ENCODE measurements at regions not wholly inside any gene's neighbourhood (a gene's known extent, or its start where the extent isn't known, plus 50 kb on each side); places are given as distances from the start of the nearest gene placed in this dataset.

DNA sequence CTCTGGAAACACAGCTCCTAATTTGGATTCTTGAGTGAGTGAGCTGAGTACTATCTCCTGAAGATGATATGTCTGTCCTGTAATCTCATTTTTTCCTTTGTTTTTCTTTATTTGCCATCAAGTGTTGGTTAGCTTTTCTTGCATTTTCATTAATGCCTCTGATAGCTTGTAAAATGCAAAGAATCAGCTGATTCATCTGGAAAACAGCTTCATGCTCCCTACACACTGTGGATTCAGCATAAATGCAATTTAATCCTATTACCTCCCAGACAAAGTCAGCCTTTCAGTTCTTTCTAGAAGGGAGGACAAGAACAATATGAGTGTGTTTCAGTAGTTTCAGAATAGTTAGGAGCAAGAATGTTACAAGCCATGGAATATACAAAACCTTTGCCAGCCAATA is 79.4 kb downstream of the DACT1 start:
- no peak for TF ChIP-seq GABPA (IDR thresholded peaks at IDR 0.05; ENCODE audit: low read depth)
- TF ChIP-seq, protein P1, sequence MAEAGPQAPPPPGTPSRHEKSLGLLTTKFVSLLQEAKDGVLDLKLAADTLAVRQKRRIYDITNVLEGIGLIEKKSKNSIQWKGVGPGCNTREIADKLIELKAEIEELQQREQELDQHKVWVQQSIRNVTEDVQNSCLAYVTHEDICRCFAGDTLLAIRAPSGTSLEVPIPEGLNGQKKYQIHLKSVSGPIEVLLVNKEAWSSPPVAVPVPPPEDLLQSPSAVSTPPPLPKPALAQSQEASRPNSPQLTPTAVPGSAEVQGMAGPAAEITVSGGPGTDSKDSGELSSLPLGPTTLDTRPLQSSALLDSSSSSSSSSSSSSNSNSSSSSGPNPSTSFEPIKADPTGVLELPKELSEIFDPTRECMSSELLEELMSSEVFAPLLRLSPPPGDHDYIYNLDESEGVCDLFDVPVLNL (IDR thresholded peaks at IDR 0.05; ENCODE audit: low read depth, low read length): no peak
- no peak for TF ChIP-seq ZNF622 (IDR thresholded peaks at IDR 0.05)
- TF ChIP-seq FOXK2 (IDR thresholded peaks at IDR 0.05): no peak
- TF ChIP-seq MXI1 (IDR thresholded peaks at IDR 0.05; ENCODE audit: low read depth, low read length): no peak
- TF ChIP-seq EZH2 (IDR thresholded peaks at IDR 0.05; ENCODE audit: borderline replicate concordance, control insufficient read depth, low read depth, low read length): no peak

GRCh38 chr14:58717813-58718212 is 80.1 kb downstream of the DACT1 start:
- no peak overlapping the region for H3K4me2 ChIP-seq (ENCODE audit: control insufficient read depth, insufficient read depth)
- ChIA-PET POLR2A (interaction anchor here (1.1 kb wide), 1 partner anchor 9 kb away, joined by 3 read pairs; no protein-coding TSS in a partner anchor), CTCF (no interaction called here), SMC1A (ENCODE audit: uncharacterized antibody, unreplicated experiment) (interaction anchor here (0.9 to 3.5 kb wide), 4 partner anchors 10 to 82 kb away, joined by 3 to 24 read pairs (median 8); no protein-coding TSS in a partner anchor), RAD21 (ENCODE audit: unreplicated experiment) (interaction anchor here (0.7 to 0.9 kb wide), 2 partner anchors 11 to 14 kb away, joined by 3 read pairs; no protein-coding TSS in a partner anchor)
- H3K9ac ChIP-seq (ENCODE audit: control insufficient read depth, insufficient read depth, low read length): no peak overlapping the region
- H4K20me1 ChIP-seq (ENCODE audit: control insufficient read depth, insufficient read depth): no peaks in the 10 kb centered on the region
- H3K9me3 ChIP-seq (replicated peaks; ENCODE audit: control insufficient read depth, insufficient read depth, low read length): no peaks in the 10 kb centered on the region
- ATAC-seq (no peak; the same call in 2 of the 3 replicates), DNase-seq (ENCODE audit: low read depth, low spot score) (no peak), FAIRE-seq (no peak)
- intact Hi-C loops (cut with micrococcal nuclease; ENCODE audit: unreplicated experiment) (no loop called here), in situ Hi-C loops (cut with MboI) (no loop called here)
- H3K4me3 ChIP-seq: no peak overlapping the region
- no peaks in the 10 kb centered on the region for H3K79me2 ChIP-seq (ENCODE audit: control insufficient read depth, insufficient read depth, low read length)
- no peaks in the 10 kb centered on the region; a peak in 1 of 4 replicates for H3K27me3 ChIP-seq (replicated peaks in 1 of 2; ENCODE audit: control insufficient read depth in 2 of 2, insufficient read depth in 2 of 2, low read length in 1 of 2)
- H3K36me3 ChIP-seq (ENCODE audit: control insufficient read depth in 2 of 2, insufficient read depth in 2 of 2, low read length in 1 of 2): no peaks in the 10 kb centered on the region
- WGBS (ENCODE audit: insufficient coverage, insufficient replicate concordance, low lambda C conversion rate, missing lambda C conversion rate): 28% methylated on average over 2 of the region's 2 CpGs
- H2AFZ ChIP-seq (ENCODE audit: control insufficient read depth, low read depth, low read length): no peak overlapping the region
- H3K27ac ChIP-seq (ENCODE audit: control insufficient read depth, insufficient read depth): no peak overlapping the region
- BruUV-seq (replicated peaks): no TSS peak
- H3K4me1 ChIP-seq (ENCODE audit: control insufficient read depth, insufficient read depth, low read length): no peaks in the 10 kb centered on the region
- TF ChIP-seq, protein P2, sequence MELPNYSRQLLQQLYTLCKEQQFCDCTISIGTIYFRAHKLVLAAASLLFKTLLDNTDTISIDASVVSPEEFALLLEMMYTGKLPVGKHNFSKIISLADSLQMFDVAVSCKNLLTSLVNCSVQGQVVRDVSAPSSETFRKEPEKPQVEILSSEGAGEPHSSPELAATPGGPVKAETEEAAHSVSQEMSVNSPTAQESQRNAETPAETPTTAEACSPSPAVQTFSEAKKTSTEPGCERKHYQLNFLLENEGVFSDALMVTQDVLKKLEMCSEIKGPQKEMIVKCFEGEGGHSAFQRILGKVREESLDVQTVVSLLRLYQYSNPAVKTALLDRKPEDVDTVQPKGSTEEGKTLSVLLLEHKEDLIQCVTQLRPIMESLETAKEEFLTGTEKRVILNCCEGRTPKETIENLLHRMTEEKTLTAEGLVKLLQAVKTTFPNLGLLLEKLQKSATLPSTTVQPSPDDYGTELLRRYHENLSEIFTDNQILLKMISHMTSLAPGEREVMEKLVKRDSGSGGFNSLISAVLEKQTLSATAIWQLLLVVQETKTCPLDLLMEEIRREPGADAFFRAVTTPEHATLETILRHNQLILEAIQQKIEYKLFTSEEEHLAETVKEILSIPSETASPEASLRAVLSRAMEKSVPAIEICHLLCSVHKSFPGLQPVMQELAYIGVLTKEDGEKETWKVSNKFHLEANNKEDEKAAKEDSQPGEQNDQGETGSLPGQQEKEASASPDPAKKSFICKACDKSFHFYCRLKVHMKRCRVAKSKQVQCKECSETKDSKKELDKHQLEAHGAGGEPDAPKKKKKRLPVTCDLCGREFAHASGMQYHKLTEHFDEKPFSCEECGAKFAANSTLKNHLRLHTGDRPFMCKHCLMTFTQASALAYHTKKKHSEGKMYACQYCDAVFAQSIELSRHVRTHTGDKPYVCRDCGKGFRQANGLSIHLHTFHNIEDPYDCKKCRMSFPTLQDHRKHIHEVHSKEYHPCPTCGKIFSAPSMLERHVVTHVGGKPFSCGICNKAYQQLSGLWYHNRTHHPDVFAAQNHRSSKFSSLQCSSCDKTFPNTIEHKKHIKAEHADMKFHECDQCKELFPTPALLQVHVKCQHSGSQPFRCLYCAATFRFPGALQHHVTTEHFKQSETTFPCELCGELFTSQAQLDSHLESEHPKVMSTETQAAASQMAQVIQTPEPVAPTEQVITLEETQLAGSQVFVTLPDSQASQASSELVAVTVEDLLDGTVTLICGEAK (IDR thresholded peaks at IDR 0.05; ENCODE audit: borderline replicate concordance): no peak
- no peak for TF ChIP-seq SMC3 (IDR thresholded peaks at IDR 0.05; ENCODE audit: borderline replicate concordance, low read length)
- TF ChIP-seq, protein P3, sequence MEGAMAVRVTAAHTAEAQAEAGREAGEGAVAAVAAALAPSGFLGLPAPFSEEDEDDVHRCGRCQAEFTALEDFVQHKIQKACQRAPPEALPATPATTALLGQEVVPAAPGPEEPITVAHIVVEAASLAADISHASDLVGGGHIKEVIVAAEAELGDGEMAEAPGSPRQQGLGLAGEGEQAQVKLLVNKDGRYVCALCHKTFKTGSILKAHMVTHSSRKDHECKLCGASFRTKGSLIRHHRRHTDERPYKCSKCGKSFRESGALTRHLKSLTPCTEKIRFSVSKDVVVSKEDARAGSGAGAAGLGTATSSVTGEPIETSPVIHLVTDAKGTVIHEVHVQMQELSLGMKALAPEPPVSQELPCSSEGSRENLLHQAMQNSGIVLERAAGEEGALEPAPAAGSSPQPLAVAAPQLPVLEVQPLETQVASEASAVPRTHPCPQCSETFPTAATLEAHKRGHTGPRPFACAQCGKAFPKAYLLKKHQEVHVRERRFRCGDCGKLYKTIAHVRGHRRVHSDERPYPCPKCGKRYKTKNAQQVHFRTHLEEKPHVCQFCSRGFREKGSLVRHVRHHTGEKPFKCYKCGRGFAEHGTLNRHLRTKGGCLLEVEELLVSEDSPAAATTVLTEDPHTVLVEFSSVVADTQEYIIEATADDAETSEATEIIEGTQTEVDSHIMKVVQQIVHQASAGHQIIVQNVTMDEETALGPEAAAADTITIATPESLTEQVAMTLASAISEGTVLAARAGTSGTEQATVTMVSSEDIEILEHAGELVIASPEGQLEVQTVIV (IDR thresholded peaks at IDR 0.05; ENCODE audit: borderline replicate concordance, partially characterized antibody): no peak

More for the DNA sequence above, 79.4 kb downstream of the DACT1 start:
- ChIA-PET RAD21 (ENCODE audit: unreplicated experiment) (interaction anchor here (0.7 to 1.4 kb wide), 3 partner anchors 9 to 15 kb away, joined by 3 read pairs; no protein-coding TSS in a partner anchor), CTCF (no interaction called here), SMC1A (ENCODE audit: uncharacterized antibody, unreplicated experiment) (interaction anchor here (0.9 to 3.5 kb wide), 4 partner anchors 10 to 82 kb away, joined by 3 to 24 read pairs (median 8); no protein-coding TSS in a partner anchor), POLR2A (interaction anchor here (0.5 to 1.1 kb wide), 2 partner anchors 9 to 13 kb away, joined by 3 to 5 read pairs; no protein-coding TSS in a partner anchor)
- no peak overlapping the region for H3K4me2 ChIP-seq (ENCODE audit: control insufficient read depth, insufficient read depth)
- H3K27ac ChIP-seq (ENCODE audit: control insufficient read depth, insufficient read depth): no peak overlapping the region
- no TSS peak for BruUV-seq (replicated peaks)
- intact Hi-C loops (cut with micrococcal nuclease; ENCODE audit: unreplicated experiment) (no loop called here), in situ Hi-C loops (cut with MboI) (no loop called here)
- H3K79me2 ChIP-seq (ENCODE audit: control insufficient read depth, insufficient read depth, low read length): no peaks in the 10 kb centered on the region
- H3K27me3 ChIP-seq (replicated peaks in 1 of 2; ENCODE audit: control insufficient read depth in 2 of 2, insufficient read depth in 2 of 2, low read length in 1 of 2): no peaks in the 10 kb centered on the region; a peak in 1 of 4 replicates
- H3K4me3 ChIP-seq: no peak overlapping the region
- H3K4me1 ChIP-seq (ENCODE audit: control insufficient read depth, insufficient read depth, low read length): no peaks in the 10 kb centered on the region
- DNase-seq (ENCODE audit: low read depth, low spot score) (no peak), FAIRE-seq (no peak), ATAC-seq (no peak)
- H3K9me3 ChIP-seq (replicated peaks; ENCODE audit: control insufficient read depth, insufficient read depth, low read length): no peaks in the 10 kb centered on the region
- H2AFZ ChIP-seq (ENCODE audit: control insufficient read depth, low read depth, low read length): no peak overlapping the region
- H4K20me1 ChIP-seq (ENCODE audit: control insufficient read depth, insufficient read depth): no peaks in the 10 kb centered on the region
- no peaks in the 10 kb centered on the region for H3K36me3 ChIP-seq (ENCODE audit: control insufficient read depth in 2 of 2, insufficient read depth in 2 of 2, low read length in 1 of 2)
- H3K9ac ChIP-seq (ENCODE audit: control insufficient read depth, insufficient read depth, low read length): no peak overlapping the region

Measured in GM12878 (cell line).